ENCODE measurements at regions not wholly inside any gene's neighbourhood (a gene's known extent, or its start where the extent isn't known, plus 50 kb on each side); places are given as distances from the start of the nearest gene placed in this dataset.
A peak's percentile ranks its signal among the peaks of the same experiment; 100 is the strongest.

DNA sequence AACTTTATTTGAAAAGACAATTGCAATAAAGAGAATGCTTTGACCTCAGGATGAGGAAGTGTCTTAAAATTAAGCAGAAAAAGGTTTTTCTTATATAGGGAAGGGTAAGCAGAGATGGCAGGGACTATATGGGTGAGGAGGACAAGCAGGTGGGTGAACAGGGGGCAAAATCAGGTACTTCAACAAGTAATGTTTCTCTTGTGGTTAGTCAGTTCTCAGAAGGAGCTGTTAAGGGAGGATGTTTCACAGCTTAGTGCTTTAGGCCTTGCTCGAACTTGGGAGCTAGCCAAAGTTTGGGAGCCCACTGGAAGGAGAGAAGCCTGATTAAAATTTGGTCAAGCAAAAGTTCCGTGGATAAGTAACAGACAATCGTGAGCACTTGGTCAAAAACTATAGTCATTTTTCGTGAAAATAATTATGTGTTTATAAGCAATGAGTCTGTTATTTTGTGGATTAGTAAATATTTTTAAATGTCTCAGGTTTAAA, 364.2 kb upstream of the TMPO start:
- DNase-seq: peak in 1 of 2 experiments; percentile 13

DNA sequence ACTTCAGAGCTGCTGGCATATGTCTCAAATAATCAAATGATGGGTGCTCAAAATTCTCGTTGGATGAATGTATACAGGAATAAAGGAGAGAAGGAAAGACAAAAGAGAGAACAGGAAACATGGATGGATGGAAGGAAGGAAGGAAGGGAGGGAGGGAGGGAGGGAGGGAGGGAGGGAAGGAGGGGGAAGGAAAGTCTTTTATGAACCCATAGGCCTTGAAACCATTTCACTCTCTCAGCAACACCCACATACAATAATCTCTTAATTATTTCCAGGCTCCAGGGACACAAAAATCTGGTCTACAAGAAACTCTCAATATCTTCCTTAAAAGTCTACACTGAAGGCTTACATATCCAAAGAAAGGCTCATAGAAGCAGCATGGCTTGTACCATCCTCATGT, 363.4 kb upstream of the TMPO start:
- DNase-seq: no peak

DNA sequence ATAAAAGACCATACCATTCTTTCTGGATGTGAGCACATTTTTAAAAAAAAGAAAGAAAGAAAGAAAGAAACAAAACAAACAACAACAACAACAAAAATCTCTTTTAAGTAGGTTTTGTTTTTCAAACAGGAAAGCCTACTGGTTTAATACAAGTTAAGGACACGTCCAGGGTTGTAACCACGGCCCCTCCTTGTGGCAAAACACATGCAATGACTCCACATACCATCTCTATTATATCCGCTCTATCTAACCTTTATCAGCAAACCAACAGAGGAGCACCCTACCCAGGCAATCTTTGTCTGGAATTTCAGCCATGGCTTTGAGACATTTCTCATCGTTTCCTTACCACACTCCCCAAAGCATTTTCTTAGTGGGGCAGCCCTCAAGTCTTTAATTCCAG, 360.5 kb upstream of the TMPO start:
- DNase-seq: peak; percentile 6 to 73

DNA sequence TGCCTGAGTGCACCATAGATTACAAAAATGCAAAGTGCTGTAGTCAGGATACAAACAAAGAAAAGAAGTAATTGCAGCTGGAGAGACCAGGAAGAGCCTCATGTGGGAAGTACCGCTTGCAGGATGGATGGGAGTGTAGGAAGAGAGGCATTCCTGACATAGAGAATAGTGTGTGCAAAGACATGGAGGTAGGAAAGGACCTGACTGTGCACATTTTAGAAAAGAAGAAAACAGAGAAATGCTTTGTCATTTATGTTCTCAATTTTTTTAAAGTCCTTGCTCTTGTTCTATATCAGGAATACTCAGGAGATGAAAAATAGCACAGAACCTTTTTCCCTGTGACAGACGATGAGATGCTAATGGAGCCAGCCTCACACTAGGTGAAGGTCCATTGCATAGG, 358.7 kb upstream of the TMPO start:
- DNase-seq: no peak

DNA sequence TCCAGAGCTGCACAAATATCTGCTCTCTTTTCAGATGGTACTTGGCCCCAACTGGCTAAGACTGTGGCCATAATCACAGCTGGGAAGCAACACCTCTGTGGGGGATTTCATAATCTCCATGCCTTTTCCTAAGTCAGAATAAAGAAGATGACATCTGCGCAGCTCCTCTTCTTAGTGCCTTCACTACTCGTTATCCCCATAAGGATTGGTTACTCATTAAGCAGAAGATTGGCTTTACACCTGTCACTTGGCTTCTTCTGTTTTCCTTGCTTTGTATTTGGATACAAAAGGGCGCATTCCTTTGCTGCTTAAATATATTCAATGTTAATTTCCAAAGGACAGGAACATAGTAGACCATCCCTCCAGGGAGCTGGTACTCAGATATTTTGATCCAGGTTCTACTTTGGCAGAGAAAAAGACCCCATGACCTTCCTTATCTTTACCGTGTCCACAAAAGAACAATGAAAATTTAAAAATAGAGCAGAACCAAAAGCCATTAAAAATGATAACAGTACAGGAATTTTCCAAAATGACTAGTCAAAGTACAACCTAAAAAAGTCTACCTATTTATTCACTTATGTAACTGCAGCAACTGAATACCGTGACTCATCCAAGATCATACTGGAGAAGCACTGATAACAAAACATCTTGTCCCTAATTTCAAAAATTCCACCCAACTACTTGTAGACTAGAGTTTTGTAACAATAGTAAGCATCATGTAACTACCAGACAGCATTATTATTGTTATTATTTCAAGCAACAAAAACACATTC, 352.3 kb upstream of the TMPO start:
- DNase-seq: no peak

DNA sequence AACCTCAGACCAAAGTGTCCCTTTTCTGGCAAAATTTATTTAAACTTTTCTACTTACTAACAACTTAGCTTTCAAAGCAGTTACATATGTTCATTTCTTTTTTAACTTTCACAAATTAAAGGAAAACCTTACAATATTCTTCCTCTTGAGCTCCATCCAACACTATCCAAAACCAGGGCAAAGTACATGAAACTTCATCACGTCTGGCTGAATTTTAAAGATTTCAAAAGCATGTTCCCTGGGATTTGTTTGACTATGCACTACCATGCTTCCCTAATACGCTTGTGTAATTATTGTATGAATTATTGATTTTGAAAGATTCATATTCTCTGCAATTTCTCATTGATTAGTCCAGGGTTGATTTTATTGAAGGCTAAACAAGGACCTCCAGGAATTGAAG, 343.1 kb upstream of the TMPO start:
- no peak for DNase-seq

DNA sequence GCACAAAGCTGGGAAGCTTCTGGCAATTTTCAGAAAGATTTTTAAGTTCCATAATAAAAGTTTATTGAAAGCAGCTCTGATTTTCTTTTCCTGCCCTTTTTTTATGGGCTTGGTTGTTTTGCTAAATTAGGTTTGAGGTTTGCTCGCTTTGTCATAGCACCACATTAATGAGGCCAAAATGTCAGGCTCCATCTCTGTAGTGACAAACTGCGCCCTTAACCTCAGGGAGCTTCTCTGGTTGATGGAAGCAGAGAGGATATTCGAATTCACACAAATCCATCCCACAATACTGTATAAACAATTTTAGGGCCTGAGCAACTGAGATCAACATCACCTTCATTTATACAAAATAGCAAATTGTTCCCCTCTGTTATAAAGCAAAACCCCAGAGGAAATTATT, 342.6 kb upstream of the TMPO start:
- DNase-seq: no peak

DNA sequence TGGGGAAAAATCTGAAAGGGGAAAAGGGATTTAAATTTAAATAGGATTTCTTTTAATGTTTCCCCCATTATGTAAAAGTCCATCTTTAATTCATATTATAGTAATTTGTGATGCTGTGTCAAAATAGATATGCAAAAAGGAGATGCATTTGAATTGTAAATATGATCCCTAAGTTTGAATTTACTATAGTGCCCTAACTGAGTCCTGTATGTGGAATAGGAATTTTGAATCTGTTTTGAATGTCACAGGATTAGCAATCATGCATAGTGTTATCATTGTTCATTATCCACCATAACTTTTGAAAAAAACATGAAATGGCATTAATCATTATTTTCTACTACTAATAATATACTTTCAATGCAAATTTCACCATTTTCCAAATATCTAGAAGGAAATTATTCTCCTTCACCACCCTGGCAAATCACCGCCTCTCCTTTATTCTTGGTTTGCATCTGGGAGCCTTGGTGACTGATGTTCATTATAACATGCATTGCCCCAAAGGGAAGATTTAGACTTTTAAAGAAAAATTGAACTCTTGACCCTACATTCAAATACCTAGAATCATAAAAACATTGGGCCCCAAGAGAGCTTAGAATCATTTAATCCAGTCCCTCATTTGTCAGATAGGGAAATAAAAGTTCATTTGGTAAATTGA, 341.5 kb upstream of the TMPO start:
- no peak for DNase-seq

DNA sequence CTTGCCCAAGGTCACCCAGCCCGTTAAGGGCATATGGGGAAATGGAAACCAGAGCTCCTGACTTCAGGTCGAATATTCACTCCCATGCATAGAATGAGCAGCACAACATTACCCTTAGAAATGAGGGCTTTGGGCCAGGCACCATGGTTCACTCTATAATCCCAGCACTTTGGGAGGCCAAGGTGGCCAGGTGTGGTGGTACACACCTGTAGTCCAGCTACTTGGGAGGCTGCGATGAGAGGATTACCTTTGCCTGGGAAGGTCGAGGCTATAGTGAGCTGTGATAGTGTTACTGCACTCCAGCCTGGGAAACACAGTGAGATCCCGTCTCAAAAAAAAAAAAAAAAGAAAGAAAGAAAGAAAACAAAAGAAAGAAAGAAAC, 341.0 kb upstream of the TMPO start:
- no peak for DNase-seq

DNA sequence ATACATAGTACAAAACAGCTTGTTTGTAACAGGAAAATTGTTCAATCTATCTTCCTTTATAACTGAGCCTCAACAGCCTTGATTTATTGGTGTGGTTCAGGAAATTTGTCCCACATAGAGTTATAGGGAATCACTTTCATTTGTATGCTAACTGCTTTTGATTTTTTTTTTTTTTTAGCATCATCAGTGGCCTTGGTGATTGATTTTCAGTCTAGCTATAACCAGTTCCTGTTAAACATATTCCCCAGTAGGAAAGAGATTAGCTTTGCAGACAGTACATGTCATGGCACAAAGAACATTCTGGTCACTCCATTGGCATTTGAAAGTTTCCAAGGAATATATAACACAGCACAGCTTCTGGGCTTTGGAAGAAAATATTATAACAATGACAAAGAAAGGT, 337.3 kb upstream of the TMPO start:
- no peak for DNase-seq

DNA sequence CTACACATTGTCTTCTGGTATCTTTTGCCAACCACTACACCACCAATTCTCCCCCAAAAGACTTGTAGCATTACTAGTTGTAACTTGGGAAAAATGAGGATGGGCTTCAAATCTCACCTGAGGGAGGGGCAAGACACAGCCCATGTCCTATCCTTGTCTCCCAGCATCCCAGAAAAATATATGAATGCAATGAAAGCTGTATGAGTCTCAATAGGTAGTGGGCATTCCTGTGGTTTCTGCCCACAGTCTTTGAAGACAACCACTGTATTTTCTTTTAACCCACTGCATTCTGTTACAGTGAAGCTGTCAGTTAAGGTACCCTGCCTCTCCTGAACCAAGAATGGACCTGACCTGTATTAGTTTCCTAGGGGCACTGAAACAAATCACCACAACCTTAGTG, 336.2 kb upstream of the TMPO start:
- DNase-seq: no peak

DNA sequence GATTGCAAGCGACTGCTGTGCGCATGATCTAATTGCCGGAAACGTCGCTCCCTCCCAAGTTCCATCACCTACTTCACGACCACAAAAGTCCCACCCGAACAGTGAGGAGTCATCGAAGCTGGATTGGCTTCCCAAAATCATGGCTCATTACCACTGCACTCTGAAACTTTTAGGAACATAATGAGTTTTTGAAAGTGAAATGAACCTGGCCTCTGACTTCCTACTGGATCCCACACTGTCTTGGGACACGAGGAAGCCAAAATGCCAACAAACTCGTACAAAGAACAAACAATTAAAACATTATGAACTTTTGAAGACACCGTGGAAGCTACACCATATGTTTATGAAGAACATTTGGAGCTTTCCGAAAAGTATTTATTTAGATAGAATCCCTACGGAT, 334.8 kb upstream of the TMPO start:
- DNase-seq: no peak

DNA sequence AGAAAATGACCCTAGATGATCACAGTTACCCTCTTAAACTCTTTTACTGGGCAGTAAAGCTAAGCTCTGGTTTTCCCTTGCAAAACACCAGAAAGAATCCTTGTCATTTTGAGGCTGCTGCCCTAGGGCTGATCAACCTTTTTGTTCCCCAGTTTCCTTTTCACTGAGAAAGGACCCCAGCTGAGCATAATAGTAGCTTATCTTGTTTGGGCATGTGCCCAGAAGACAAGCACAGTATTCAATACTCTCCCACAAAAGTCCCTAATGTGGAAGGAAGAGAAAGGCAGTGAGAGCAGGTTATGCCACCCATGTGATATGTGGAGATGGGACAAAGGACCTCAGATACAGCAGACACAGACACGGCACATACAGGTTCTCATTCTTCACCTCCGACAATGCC, 332.6 kb upstream of the TMPO start:
- no peak for DNase-seq

DNA sequence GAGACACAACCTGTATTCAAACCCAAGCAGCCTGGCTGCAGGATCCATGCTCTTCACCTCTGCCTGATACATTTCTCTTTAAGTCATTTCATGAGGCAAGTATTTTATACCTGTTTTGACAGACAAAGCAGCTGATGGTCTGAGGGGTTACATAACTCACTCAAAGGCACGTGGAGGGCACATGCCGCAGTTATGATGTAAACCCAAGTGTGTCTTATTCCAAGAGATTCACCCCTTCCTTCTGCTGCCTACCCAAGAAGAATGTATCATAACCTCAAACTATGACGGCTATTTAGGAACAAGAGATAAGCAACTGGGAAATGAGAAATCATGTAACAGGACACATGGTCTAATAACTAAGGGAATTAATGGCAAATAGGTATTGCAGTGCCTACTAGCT, 329.8 kb upstream of the TMPO start:
- DNase-seq: no peak

DNA sequence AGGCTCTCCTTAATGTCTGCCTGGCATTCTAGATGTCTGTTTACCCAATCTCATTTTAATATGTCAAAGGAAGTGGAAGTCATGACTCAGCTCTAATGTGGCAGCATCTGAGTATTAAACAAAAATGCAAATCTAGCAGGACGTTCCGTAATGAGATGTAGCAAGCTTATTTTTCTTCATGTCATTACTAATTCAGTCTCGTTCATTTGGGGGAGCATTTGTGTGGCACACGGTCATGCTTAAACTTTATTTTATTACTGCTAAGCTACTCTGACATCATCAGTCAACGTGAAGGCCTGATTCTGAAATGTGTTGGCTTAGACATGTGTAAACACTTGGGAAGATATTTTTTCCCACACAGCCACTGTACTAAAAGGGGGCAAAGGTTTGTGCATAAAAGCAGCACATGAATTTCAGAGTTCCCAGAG, 326.7 kb upstream of the TMPO start:
- DNase-seq: no peak

DNA sequence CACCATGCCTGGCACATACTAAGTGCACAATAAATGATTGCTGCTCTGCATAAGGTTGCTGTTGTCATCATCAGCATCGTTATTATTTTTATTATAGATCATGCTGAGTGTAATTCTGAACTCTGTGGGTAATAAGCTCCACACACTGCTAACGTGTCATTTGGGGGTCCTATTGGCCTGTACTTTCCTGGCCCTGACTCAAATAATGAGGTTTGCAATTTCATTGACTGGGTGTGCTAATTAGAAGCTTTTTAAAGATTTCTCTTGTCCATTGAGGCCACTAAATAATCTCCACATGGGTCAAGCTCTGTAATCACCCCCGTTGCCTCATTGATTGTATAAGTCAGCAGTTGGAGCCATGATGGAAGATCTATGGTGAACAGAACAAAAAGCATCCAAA, 320.8 kb upstream of the TMPO start:
- no peak for DNase-seq

DNA sequence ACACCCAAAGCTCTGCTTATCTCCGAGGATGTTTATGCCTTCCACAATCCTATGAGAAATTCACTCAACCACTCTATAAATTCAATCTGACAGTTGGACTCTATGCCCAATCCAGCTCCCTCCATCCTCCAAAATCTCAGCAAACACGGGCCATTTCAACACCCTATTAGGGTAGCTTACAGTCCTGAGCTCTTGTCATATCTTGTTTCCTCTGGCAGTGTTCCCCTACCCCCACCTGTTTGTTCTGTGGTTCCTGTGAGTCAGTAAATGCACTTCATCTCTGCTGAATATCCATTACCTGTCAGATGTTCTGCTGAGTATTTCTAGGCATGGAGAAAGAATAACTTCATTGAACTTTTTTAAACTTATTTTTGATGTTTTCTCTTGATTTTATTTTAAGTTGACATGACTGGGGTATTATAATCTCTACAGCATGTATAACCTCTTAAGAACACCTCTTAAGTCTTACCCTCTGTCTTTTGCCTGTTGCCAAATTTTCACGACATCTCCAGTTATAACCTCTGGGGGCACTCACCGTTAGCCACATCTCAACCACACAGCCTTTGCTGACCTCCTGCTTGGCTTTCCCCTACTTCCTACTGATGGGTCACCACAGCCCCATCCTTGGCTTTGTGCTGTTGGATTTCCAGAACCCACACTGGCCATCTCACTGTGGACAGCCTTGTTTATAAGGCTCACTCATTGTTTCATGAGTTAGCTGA, 317.0 kb upstream of the TMPO start:
- DNase-seq: no peak

DNA sequence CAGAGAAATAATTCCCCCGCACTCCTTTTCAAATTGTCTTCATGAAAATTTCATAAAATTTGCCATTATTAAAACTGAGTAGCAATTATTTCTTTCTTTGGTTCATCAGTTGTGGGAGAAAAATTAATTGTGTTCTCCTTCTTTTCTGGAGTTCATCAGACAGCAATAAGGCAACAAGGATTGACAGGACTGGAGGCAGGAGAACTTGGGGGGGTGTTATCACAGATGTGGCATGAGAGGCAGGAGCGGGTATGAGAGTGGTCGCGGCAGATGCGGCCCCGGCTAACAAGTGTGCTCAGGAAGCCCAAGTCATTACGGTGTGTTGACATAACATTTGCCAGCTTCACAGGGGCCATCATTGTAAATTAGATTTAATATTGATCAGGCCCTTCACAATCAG, 306.6 kb upstream of the TMPO start:
- no peak for DNase-seq

DNA sequence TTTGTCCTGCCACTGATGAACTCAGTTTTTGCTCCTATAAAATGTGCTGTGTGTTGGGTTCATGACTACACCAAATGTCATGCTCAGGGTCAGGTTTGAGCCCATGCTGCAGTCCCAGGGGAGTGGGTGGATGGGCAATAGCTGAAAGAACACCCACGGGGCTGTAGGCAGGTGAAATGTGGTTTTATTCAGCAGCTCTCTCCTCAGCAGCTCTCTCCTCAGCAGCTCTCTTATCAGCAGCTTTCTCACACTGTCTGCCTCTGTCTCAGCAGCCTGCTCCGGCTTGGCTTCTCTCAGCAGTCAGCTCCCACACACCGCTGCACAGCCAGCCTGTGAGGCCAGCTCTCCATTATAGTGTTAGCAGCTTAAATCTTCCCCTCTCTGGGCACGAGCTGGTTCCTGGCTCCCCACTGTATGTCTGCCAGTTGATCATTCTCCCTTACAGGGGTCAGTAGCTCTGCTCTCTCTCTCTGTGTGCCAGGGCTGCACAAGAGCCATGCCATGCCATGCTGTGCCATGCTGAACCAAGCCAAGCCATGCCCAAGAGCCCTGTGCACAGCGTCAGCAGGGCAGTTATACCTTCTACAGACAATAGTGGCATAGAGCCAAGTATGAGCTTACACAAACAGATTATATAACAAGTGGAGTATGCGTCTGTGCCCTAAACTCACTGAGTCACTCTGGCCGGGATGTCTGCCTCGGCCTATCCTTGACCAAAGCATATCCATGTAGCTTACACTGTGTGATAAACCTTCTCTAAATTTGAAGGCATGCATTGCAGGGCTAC, 303.3 kb upstream of the TMPO start:
- DNase-seq: peak in 1 of 2 experiments; percentile 61

DNA sequence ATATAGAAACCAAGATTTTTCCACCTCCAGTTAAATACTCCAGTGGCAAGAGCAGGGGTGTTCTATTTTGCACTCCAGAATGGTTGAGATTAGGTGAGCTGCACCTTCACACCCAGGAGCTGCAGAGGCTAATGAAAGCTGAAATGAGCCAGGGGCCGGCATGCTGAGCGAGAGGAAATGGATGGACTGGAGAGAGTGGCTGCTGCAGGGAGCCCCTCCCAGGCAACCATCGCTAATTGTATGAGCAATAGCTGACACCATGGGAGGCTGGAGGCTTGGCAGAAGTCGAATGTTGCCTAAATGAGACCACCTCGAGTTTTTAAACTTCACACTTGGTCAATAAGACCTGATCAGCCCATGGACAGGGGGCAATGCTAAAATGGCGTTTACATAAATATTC, 301.8 kb upstream of the TMPO start:
- no peak for DNase-seq

DNA sequence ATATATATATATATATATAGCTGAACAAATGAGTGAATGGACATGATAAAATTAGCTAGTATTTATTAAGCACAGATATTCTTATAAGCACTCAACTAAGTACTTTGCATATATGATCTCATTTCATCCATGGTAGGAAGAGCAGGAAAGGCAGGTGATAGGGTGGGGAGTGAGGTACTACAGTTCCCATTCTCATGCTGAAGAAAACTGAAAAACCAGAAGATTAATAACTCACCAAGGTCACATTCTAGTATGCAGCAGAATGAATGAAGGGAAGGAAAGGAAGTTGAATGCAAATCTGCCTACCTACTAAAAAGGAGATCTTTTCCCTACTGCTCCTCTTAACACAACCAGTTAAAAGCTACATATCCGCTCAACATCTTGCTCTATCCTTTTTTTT, 298.1 kb upstream of the TMPO start:
- no peak for DNase-seq

DNA sequence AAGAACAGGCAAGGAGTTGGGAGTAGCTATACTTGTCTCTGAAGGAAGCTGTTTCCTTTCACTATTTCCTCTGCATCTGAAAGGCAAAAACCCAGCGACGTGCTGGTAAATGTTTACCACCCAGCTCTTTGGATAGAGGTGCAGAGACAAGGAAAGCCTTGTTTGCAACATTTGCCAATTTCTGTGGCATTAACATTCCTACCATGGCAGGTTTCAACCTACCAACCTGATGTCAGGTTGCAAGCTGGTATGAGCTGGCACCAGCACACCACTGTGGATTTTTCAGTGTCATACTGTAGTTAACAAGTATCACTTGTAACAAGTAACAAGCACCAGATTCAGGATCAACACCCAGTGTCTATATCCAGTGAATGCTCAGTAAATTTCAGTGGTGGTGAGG, 294.8 kb upstream of the TMPO start:
- no peak for DNase-seq

DNA sequence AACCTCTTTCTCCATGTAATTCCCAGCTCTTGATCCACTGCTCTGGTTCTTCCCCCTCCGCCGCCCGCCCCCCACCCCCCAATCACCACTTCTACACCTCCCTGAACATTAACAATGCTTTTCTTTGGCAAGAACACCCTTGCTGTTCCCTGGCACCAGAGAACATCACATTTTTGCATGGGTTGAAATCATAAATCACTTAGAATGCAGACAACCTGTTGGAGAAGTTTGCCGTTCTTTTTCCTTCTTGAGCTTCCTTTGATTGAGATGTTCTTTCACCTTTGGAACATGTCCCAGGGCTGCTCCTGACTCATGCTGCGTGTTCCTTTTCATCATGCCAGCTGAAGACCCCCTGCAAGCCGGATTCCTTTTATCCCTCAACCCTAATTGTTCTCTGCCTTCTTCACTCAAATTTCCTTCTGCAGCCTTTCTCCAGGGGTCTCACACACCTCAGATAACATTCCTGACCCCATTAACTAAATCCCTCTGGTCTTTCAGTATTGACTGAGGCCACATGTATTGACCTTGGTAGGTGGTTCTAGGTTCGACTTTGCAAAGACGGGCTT, 294.1 kb upstream of the TMPO start:
- DNase-seq: peak; percentile 53 to 80
